GM18511 (cell line): ENCODE measurements at regions not wholly inside any gene's neighbourhood (a gene's known extent, or its start where the extent isn't known, plus 50 kb on each side); places are given as distances from the start of the nearest gene placed in this dataset.
"Not testable (repeated sequence)": the region's sequence is repeated elsewhere in the genome, so short reads cannot be mapped to it uniquely, and the experiment has no call there.

Experiments used
- ATAC-seq: cut with Tn5 transposase; IDR thresholded peaks from one replicate; pipeline ENCODE4 v1.9.1; 2021; ENCODE audit warnings: mild to moderate bottlenecking, moderate library complexity; ENCODE audit not compliant: unreplicated experiment

DNA sequence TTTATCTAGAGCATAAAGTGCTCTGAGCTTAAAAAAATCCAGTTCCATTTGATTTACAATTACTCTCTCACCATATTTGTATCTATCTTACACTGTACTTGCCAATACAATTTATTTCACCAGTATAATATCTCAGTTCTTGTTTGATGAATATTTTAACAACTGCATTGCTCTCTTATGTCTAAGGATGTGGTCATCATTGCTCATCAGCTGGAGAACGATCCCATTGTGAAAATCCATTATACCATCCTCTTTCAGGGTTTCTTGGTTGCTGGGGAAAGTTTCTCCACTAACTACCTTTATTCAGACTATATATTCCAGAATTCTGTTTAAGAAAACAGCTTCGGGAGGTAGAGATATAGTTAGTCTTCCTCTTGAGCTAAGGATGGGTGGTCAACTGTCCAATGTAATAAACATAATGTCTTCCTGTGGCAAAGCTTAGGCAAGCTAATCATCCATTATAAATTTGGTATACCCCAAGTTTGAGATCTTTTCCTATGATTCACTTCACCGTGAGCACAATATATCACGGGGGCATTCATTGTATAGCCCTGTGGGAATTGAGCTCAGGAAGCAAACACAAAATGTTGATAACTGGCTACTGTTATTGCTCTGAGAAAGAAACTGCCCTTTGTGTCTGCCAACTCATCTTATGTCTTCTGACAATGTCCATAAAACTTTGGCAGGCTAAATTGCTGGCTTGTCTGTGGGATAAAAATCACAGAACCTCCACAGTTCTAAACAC lies 2361.9 kb downstream of the ARAP2 start:
- ATAC-seq, result no peak

DNA sequence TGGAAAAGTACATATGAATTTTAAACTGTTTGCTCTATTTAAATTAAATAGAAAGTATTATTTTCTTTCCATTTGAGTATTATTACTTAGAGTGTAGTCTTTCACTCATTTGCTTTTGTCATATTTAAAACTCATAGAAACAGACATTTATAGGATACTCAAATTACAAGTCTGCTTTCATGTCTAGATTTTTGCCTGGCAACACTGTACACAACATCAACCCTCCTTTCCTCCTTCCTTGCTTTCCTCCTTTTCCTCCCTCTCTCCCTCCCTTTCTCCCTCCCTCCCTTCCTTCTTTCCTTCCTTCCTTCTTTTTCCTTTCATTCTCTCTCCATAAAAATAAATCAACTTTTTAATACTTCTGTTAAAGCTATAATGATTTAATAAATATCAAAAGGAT lies 2361.2 kb downstream of the ARAP2 start:
- ATAC-seq, result no peak

DNA sequence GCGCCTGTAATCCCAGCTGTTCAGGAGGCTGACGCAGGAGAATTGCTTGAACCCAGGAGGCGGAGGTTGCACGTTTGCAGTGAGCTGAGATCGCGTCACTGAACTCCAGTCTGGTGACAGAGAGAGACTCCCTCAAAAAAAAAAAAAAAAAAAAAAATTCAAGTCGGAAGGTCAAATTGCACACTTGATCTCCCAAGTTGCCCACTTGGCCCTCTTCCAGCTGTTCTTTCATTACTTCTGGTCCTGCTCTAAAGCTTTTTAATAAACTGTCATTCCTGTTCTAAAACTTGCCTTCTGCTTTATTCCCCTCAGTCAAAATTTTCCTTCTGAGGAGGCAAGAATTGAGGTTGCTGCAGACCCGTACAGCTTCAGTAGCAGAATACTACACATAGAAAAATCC lies 2358.0 kb downstream of the ARAP2 start:
- ATAC-seq, result no peak

DNA sequence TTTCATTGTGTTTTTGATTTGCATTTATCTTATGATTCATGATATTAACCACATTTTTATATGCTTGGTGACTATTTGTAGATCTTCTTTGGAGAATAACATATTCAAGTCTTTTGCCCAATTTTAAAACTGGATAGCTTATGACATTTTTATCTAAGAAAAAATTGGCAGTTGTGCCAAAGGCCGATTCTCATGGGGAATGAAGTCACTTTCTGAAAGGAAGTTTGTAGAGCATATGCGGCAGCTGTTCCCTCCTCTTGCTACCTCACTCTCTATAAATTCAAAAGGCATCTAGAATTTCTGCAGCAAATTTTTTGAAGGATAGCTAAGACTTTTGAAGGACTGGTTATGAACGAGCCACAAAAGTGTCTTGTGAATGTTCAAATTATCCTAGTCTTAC lies 2353.5 kb downstream of the ARAP2 start:
- no peak for ATAC-seq

DNA sequence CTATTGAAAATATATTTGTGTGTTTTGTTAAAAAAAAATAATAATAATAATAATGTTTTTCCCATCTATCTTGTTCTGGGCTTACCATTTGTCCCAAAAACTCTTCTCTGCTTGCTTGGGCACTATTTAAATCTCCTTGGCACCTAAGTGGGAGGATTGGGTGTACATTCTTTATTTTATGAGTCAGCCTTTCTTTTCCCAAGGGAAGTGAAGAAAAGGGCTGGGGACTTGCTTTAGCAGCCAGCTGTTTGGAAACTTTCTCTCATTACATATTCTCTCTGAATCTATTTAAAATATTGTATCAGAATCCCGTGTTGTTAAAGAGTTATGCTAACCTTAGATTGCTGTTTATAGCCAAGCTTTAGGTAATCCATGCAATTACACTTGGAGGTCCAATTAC lies 2332.4 kb downstream of the ARAP2 start:
- no peak for ATAC-seq

DNA sequence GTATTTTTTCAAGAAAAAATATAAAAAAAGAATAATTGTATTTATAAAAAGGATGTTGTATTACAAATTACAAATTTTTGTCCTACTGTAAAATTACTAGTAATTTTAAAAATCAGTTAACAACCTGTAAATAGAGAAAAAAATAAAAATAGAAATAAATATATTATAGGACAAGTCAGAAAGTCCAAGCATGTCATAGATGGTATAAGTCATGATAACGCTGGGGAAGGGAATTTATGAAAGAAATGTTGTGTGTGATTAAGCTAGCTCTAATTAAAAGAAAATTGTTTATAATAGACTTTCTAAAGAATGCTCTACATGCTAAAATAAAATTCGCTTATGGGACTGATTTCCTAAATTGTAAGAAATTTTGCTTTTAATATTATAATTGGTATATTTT lies 2329.9 kb downstream of the ARAP2 start:
- no peak for ATAC-seq

DNA sequence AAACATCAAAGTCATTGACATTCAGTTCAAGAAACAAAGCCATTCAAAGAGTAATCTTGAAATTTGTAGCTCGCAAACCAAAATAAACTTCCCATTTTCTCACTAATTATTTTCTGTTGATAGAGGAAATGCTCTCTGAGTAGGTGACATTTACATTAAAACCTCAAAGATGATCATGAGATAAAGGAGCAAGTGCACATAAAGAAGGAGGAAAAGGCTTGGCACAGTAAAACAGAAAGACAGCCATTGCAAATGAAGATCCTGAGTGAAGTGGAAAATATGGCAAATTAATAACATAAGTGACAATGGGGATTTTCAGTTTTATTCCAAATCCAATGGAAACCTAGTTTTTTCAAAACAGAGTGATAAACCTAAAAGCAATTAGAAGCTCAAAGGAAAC lies 2320.8 kb downstream of the ARAP2 start:
- ATAC-seq, result no peak

DNA sequence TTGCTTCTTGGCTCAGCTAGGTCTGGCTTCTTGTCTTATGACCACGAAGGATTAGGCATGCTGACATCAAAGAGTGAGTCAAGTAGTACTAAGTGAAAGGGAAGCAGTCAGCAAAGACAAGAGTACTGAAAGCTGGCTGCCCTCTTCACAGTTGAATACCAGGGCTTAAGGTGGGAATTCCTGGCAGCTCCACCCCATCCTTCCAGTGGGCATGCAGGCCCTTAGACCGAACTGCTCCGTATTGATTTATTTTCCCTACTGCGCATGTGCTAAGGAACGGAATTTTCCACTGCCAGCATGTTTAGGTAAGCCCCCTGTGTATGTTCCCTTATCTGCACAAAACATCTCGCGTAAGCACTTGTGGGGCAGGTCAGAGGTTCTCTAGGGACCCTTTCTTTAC lies 2320.1 kb downstream of the ARAP2 start:
- no peak for ATAC-seq

DNA sequence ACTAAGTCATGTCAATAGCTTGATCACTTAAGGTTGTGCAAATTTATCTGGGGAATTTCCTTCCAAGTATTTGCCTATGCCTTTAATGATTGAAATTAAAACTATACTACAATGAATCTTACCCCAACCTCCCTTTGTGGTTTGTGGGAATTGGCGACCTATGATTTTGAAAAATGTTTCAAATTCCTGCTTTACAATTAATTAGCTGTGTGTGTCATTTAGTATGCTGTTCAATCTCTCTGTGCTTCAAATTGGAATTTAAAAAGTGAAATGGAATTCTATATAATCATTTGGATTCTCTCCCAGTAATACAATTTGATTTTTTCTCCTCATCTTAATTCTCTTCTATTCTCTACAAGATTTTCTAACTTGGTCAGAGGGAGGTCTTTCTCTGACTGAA lies 2319.5 kb downstream of the ARAP2 start:
- no peak for ATAC-seq

DNA sequence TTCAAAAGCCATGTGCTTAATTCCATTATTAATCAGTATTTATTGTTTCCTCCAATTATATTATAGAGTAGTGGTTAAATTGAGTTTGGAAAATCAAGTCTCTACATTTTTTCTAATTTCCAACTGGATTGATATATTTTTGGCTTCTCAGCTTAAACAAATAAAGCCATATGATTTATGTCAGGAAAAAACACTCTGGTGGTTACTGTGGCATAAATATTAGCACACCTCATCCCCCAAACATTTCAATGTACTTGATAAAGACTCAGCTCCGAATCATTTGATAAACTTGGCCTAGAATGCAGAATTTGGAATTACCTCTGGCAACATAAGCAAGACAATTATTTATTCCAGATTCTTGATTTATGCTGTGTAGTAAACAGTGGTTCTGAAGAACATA lies 2313.8 kb downstream of the ARAP2 start:
- no peak for ATAC-seq

DNA sequence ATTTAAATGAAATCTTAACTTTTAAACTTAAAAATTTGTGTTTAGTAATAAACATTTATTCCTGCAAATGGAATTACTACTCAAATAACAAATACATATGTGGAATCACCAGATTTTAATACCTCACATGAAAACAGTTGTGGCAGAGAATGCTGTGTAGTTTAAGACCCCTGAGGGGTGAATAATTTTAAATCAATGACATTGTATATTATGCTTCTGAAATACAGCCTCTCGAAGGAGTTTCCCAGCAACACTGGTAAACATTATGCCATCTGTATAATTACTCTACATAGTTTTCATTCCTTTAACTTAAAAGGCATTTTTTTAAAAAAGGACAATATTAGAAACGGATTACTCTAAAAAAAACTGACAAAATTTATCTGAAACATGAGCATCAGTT lies 2313.3 kb downstream of the ARAP2 start:
- no peak for ATAC-seq

DNA sequence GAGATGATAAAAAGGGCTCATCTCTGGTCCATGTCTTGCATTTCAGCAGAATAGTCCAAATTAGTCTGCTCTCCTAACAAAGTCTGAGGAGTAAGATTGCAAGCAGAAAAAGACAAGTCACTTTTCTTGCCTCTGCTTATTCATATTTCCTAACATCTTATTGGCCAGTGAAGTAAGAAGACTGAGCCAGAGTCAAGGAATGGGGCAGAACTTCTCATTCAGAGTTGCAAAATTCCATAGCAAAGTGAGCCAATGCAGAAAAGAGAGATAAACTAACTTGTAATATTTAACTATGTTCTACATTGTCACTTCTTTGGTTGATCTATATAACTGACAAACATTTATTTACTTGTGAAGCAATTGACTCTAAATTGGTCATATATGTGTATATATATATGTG lies 2304.0 kb downstream of the ARAP2 start:
- ATAC-seq, result no peak

DNA sequence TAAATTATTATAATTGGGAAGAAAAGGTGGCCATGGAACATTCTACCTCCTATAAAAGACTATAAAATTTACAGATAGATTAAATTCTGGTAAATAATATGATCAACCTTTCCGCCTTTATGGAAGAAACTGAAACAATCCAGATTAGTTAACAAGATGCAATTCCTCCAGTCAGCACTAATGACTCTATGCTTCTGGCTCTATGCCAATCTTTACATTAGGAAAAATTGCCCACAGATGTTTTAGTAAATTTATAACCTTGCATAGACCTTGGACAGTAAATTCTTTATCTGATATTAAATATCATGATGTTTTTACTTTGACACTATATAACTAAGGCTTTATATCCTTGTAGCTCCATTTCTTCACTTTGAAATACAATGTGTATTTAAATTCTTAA lies 2302.5 kb downstream of the ARAP2 start:
- no peak for ATAC-seq

DNA sequence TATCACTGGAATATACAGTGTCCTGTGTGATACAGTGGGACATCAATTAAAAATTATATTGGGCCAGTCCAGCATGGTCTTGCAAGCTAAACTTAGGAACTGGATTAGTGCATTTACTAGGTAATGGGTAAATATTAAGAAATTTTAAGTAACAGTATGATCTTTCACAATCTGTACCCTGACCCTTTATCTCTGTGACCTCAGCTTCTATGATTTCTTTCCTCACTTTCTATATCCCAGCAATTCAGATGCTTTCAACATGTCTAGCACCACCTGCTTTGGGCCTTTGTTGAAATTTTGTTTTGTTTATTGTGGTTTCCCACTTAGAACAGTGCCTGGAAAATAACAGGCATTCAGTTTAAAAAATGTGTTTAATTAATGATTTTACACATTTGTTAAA lies 2295.4 kb downstream of the ARAP2 start:
- ATAC-seq, result no peak

DNA sequence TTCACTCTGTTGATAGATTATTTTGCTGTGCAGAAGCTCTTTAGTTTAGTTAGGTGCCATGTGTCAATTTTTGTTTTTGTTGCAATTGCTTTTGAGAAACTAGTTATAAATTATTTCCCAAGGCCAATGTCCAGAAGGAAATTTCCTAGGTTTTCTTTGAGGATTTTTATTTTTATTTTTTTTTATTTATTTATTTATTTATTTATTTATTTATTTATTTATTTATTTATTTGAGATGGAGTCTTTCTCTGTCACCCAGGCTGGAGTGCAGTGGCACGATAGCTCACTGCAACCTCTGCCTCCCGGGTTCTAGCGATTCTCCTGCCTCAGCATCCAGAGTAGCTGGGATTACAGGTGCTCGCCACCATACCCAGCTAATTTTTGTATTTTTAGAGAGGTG lies 2290.5 kb downstream of the ARAP2 start:
- not testable (repeated sequence) for ATAC-seq

DNA sequence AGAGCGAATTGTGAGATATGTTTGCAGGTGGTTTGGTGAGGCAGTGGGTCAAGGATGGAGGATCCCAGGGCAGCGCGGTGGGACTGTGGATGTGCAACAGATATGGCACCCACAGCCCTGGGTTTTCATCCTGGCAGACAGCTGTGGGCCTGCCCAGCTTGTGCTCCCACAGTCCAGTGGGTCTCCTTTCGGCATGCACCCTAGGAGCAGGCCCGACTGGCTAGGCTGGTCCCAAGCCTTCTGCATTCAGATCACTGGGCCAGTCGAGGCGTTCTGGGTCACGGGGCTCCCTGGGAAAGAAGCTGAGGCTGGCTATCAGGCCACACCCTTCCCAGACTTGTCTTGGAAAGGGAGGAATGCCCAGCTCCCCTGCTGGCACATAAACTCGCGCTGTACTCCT lies 2289.6 kb downstream of the ARAP2 start:
- ATAC-seq, result no peak

DNA sequence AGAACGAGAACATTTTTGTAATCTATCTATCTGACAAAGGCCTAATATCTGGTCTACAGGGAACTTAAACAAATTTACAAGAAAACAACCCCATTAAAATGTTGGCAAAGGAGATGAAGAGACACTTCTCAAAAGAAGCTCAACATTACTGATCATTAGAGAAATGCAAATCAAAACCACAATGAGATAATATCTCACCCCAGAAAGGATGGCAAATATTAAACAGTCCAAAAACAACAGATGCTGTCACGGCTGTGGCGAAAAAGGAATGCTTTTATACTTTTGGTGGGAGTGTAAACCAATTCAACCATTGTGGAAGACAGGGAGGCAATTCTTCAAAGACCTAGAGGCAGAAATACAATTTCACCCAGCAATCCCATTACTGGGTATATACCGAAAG lies 2284.8 kb downstream of the ARAP2 start:
- ATAC-seq, result no peak

DNA sequence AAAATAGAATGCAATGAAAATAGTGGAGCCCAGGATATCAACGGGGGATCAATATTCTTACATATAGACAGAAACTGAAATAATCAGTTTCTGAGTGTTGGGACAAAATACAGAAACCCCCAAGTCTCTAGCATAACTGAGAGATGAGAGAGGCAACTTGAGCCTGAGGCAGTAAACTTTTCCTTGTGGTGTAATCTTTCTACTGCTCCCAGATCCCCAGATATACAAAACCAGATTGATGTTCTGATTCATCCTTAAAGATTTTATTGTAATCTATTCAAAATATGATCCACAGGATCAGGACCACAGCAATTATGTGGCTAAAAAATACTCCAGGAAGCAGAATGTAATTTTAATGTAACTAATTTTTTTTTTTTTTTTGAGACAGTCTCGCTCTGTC lies 2282.6 kb downstream of the ARAP2 start:
- ATAC-seq, result no peak

DNA sequence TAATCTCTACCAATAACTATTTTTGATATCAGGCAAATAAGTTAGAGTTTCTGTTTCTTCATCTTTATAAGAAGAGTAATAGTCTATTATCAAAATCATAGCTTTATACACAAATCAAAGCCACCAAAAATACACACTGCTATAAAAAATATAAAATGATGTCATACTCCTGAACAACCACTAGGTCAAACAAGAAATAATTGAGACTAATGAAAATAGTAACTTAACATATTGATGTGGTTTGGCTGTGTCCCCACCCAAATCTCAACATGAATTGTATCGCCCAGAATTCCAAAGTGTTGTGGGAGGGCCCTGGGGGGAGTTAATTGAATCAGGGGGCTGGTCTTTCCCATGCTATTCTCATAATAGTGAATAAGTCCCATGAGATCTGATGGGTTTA lies 2277.5 kb downstream of the ARAP2 start:
- ATAC-seq, result no peak

DNA sequence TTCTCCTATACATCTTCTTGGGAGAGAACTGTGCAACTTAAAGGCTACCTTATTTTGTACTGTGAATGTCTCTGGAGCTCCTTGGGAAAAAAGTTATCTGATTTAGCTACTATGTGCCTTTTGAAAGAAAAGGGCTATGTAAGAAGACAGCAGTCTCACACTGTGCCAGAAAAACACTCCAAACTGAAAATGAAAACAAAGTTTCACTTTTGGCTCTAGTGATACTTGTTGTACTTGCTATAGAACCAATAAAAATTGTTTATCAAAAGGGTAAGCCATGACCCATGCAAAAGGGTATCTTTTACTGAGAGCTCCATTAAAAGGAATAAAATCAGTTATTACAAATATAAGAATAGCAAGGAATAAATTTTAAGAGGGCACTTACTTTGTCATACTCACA lies 2270.0 kb downstream of the ARAP2 start:
- no peak for ATAC-seq

DNA sequence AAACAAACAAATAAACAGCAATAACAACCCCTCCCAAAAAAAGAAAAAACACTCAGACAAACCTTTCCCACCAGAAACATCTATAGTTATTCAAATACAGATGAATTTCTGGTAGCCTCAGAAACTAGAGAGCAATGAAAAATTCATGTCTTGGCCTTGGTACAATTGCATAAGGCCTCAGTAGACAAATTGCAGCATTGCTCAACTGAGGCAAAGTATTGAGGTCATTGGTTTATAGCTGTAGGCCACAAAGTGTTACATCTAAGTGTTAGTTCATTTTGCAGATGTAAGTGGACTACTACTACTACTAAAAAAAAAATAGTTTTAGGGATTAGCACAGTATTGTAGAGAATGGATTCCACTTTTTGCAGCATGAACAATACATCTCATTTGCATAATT lies 2268.3 kb downstream of the ARAP2 start:
- no peak for ATAC-seq

DNA sequence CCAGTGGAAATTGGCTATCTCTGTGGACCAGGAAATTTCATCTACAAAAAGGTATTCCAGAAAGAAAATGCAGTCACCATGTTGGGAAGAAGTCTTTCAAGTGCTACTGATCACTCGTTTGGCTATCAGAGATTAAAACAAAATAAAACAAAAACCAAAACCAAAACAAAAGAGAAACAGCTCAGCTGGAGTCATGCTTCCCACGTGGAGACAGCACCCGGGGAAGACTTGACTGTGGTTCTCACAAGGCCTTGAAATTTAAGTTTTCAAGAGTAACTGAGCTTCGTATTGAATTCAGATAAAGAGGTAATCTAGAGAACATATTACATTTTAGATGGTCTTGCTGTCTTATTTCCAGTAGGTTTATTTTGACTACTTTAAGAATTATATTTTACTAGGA lies 2264.5 kb downstream of the ARAP2 start:
- not testable (repeated sequence) for ATAC-seq

DNA sequence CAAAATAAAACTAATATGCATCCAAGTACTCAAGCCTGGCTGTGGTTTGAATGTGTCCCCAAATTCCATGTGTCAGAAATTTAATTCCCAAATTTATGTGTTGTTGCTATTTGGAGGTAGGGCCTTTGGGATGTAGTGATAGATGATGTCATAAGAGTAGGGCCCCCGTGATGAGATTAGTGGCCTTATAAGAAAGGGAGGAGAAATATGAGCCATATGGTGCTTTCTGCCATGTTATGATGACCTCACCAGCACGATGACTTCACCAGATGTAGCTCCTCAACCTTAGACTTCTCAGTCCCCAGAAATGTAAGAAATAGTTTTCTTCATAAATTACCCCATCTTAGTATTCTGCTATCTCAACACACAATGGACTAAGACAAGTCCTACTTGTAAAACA lies 2264.0 kb downstream of the ARAP2 start:
- no peak for ATAC-seq
